Thyroid gland (tissue), 4 donors: ENCODE measurements at regions not wholly inside any gene's neighbourhood (a gene's known extent, or its start where the extent isn't known, plus 50 kb on each side); places are given as distances from the start of the nearest gene placed in this dataset. TPM values are rescaled to one million over a fixed set of nuclear protein-coding genes. Genes with fewer than 3 reads are reported as not detected.

Experiments used
- DNase-seq, 2 donors: peaks; one replicate each; pipeline ENCODE4 v3.0.0-alpha.2; 2019
- H3K27ac ChIP-seq, 3 donors: fragments of 200-600 bp; sonication (generic); 1 replicate in 2 of 3; 2 replicates in 1 of 3; pipeline ENCODE4 v1.5.1; 2016 to 2019; ENCODE audit warnings: mild to moderate bottlenecking in 1 of 3, moderate library complexity in 1 of 3
- H3K27me3 ChIP-seq: fragments of 200-600 bp; sonication (generic); one replicate; pipeline ENCODE4 v1.5.1; 2019
- H3K36me3 ChIP-seq, 2 donors: fragments of 200-600 bp; sonication (generic); one replicate each; pipeline ENCODE4 v1.5.1; 2016 to 2019
- H3K4me1 ChIP-seq, 2 donors: fragments of 200-600 bp; sonication (generic); one replicate each; pipeline ENCODE4 v1.5.1; 2017 to 2019
- H3K4me3 ChIP-seq, 3 donors: fragments of 200-600 bp; sonication (generic); replicated peaks in 1 of 3; 1 replicate in 2 of 3; 2 replicates in 1 of 3; pipeline ENCODE4 v1.5.1; 2016; ENCODE audit warnings: mild to moderate bottlenecking in 1 of 3
- H3K9me3 ChIP-seq: fragments of 200-600 bp; sonication (generic); one replicate; pipeline ENCODE4 v1.5.1; 2017
- CTCF ChIP-seq, 6 experiments: fragments of 200-600 bp in 3 of 6; fragments of 450-650 bp in 3 of 6; sonication (generic) in 3 of 6; IDR thresholded peaks; one replicate each; pipeline ENCODE4 v1.5.1; 2016 to 2019; ENCODE audit warnings: antibody characterized with exemption in 6 of 6, mild to moderate bottlenecking in 2 of 6, inconsistent platforms in 1 of 6, moderate library complexity in 1 of 6
- POLR2A ChIP-seq, 2 donors: fragments of 450-650 bp; IDR thresholded peaks; one replicate each; pipeline ENCODE4 v1.6.1; 2017; ENCODE audit warnings: antibody characterized with exemption in 2 of 2, mild to moderate bottlenecking in 2 of 2, moderate library complexity in 1 of 2
- WGBS, 2 donors: methylation state at CpG; one replicate each; pipeline ENCODE4 v1.1.5; 2017; 5-methylcytosine and 5-hydroxymethylcytosine counted together
- intact Hi-C: fragments of 100-400 bp; cut with DNase I; formaldehyde crosslinking; loops from one replicate; pipeline ENCODE4 v1.15.1; 2023
- small RNA-seq: library from RNA; depleted of rRNA; stranded (forward); fragments of <200 nt; gene quantifications from one replicate; pipeline ENCODE3, GENCODE V24; 2016

DNA sequence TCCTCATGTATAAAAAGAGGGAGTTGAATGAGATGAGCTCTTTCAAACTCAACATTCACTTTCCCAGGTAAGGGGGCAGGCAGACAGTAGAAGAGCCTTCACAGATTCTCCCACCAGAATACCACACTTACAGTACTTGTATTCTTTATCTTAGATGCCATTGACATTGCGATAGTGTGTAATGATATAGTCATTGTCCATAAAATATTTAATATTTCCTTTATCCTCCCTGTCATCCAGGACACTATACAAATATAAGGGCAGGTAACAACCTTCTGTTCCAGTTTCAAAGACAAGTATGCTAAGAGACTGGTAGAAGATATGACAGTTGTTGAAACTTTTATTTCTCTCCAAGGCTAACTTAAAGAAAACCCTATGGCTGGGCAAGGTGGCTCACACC is 56.5 kb upstream of the MTF2 start:
- no peaks in the 10 kb centered on the region for H3K27me3 ChIP-seq
- WGBS, 2 donors: 96 to 97% methylated on average over 1 of the region's 1 CpG
- no peak overlapping the region for H3K27ac ChIP-seq
- no peak for DNase-seq
- intact Hi-C loops: no loop called here
- H3K4me1 ChIP-seq: no peaks in the 10 kb centered on the region
- H3K9me3 ChIP-seq: no peaks in the 10 kb centered on the region
- no peak for TF ChIP-seq CTCF (IDR thresholded peaks at IDR 0.05)
- no peaks in the 10 kb centered on the region for H3K36me3 ChIP-seq
- no peak overlapping the region for H3K4me3 ChIP-seq

DNA sequence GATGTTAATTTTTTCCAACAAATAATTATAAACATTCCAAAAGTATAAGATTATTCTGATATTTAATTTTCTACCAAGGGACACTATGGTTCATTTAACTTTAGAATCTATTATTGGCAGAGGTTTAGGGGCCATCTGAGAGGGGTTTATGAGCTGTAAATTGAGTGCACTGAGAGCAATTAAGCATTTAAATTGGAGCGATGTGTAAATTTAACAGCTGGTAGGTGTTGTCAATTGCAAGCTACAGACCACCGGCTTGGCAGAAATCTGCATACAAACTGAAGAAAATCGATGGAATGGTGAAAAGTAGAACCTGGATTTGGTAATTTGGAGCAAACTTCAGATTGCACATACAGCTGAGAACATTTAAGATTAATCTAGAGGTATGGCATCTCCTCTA is 55.8 kb upstream of the MTF2 start:
- H3K9me3 ChIP-seq: no peaks in the 10 kb centered on the region

DNA sequence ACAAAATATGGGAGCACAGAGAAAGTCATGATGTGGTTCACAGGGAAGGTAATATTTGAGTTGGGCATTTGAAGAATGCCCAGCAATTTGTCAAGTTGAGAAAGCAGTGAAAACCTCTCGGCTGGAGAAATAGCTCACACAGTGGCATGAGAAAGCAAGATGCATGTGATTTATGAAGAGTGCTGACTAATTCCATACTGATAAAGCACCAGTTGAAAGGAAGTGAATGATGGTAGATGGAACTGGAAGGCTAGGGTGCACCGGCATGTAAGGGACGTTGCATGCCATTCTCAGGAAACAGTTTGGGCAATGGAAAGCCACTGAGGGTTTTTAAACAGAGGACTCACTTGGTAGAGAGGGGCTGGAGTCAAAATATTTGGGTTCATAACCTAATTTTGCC is 53.5 kb upstream of the MTF2 start:
- DNase-seq: no peak
- H3K4me3 ChIP-seq: no peak overlapping the region
- no peaks in the 10 kb centered on the region for H3K36me3 ChIP-seq
- 70 to 77% methylated on average over 3 of the region's 3 CpGs for WGBS, 2 donors
- no peaks in the 10 kb centered on the region for H3K4me1 ChIP-seq
- H3K27me3 ChIP-seq: no peaks in the 10 kb centered on the region
- TF ChIP-seq POLR2A (IDR thresholded peaks at IDR 0.05) (no peak), CTCF (IDR thresholded peaks at IDR 0.05) (no peak)
- H3K9me3 ChIP-seq: no peaks in the 10 kb centered on the region
- H3K27ac ChIP-seq: no peak overlapping the region
- intact Hi-C loops: no loop called here

More for the DNA sequence above, 55.8 kb upstream of the MTF2 start:
- Histone ChIP-seq H3K4me3 (no peak overlapping the region), H3K27me3 (no peaks in the 10 kb centered on the region), H3K36me3 (no peaks in the 10 kb centered on the region), H3K27ac (no peak overlapping the region), H3K4me1 (no peaks in the 10 kb centered on the region)
- no peak for DNase-seq
- TF ChIP-seq POLR2A (IDR thresholded peaks at IDR 0.05): no peak
- TF ChIP-seq CTCF (IDR thresholded peaks at IDR 0.05): no peak
- 47 to 58% methylated on average over 3 of the region's 3 CpGs for WGBS, 2 donors
- intact Hi-C loops: no loop called here

- H3K36me3 ChIP-seq: no peaks in the 10 kb centered on the region
- no peak overlapping the region for H3K4me3 ChIP-seq
- no peaks in the 10 kb centered on the region for H3K9me3 ChIP-seq
- 42 to 51% methylated on average over 4 of the region's 4 CpGs for WGBS, 2 donors
- intact Hi-C loops: no loop called here
- TF ChIP-seq CTCF (IDR thresholded peaks at IDR 0.05) (no peak), POLR2A (IDR thresholded peaks at IDR 0.05) (no peak)
- H3K4me1 ChIP-seq: no peaks in the 10 kb centered on the region
- H3K27ac ChIP-seq: no peak overlapping the region
- H3K27me3 ChIP-seq: no peaks in the 10 kb centered on the region
- no peak for DNase-seq
Measured at GRCh38 chr1:93028542-93028941, 50.5 kb upstream of the MTF2 start.

Small RNAs in the stretch of these regions (small RNA-seq; reads per million reads assigned to genes)
- gene RF00019 (not detected), gene RN7SKP123 (not detected)
